Cardiac fibroblast (primary cell): ENCODE measurements at regions not wholly inside any gene's neighbourhood (a gene's known extent, or its start where the extent isn't known, plus 50 kb on each side); places are given as distances from the start of the nearest gene placed in this dataset.

Experiments
- DNase-seq, 2 donors: peaks; one replicate each; pipeline versions ENCODE4 v3.0.0 to v3.0.0-alpha.2; 2010; ENCODE audit warnings: low read depth in 2 of 2
- H3K4me3 ChIP-seq, 2 donors: replicated peaks in 1 of 2; 1 replicate in 1 of 2; 2 replicates in 1 of 2; pipeline ENCODE4 v1.5.1; 2011; ENCODE audit warnings: low read depth in 2 of 2, low read length in 2 of 2, mild to moderate bottlenecking in 2 of 2, moderate library complexity in 1 of 2
- CTCF ChIP-seq: IDR thresholded peaks from one replicate; pipeline ENCODE4 v1.5.1; 2011; ENCODE audit warnings: low read depth, mild to moderate bottlenecking, low read length, inconsistent platforms

GRCh38 chr1:147463022-147463421, 78.3 kb upstream of the BCL9 start:
- no peak for TF ChIP-seq CTCF
- no peak overlapping the region for H3K4me3 ChIP-seq
- DNase-seq: no peak

- no peak for DNase-seq
- no peak overlapping the region for H3K4me3 ChIP-seq
- TF ChIP-seq CTCF: no peak
Measured at GRCh38 chr1:147466543-147466942, 74.8 kb upstream of the BCL9 start.

- DNase-seq: no peak
- TF ChIP-seq CTCF: no peak
- no peak overlapping the region for H3K4me3 ChIP-seq
Measured at GRCh38 chr1:147470079-147470478, 71.2 kb upstream of the BCL9 start.

GRCh38 chr1:147472489-147472888, 68.8 kb upstream of the BCL9 start:
- no peak for TF ChIP-seq CTCF
- no peak for DNase-seq
- H3K4me3 ChIP-seq: no peak overlapping the region

- no peak for TF ChIP-seq CTCF
- DNase-seq: peak; percentile 29 to 47
- no peak overlapping the region for H3K4me3 ChIP-seq
Measured at GRCh38 chr1:147472966-147473732, 68.2 kb upstream of the BCL9 start.

GRCh38 chr1:147473733-147474049, 67.6 kb upstream of the BCL9 start:
- TF ChIP-seq CTCF: no peak
- no peak overlapping the region for H3K4me3 ChIP-seq
- DNase-seq: no peak

- no peak for TF ChIP-seq CTCF
- no peak overlapping the region for H3K4me3 ChIP-seq
- no peak for DNase-seq
Measured at GRCh38 chr1:147475488-147475887, 65.8 kb upstream of the BCL9 start.
